ENCODE measurements at regions not wholly inside any gene's neighbourhood (a gene's known extent, or its start where the extent isn't known, plus 50 kb on each side); places are given as distances from the start of the nearest gene placed in this dataset.
A peak's percentile ranks its signal among the peaks of the same experiment; 100 is the strongest.

GRCh38 chr2:187716301-187716700, 162.1 kb upstream of the TFPI start:
- no peak overlapping the region for H3K4me3 ChIP-seq (ENCODE audit: low read depth, low read length)
- peak; percentile 98 for DNase-seq (ENCODE audit: low read depth)
- no peak for TF ChIP-seq CTCF (IDR thresholded peaks at IDR 0.05; ENCODE audit: control insufficient read depth, extremely low read depth, insufficient read depth)

- no peak for DNase-seq (ENCODE audit: low read depth)
- TF ChIP-seq CTCF (IDR thresholded peaks at IDR 0.05; ENCODE audit: control insufficient read depth, extremely low read depth, insufficient read depth): no peak
Measured at GRCh38 chr2:187718092-187718491, 163.9 kb upstream of the TFPI start.

GRCh38 chr2:187719510-187719909, 165.3 kb upstream of the TFPI start:
- no peak for DNase-seq (ENCODE audit: low read depth)
- H3K4me3 ChIP-seq (ENCODE audit: low read depth, low read length): no peak overlapping the region
- no peak for TF ChIP-seq CTCF (IDR thresholded peaks at IDR 0.05; ENCODE audit: control insufficient read depth, extremely low read depth, insufficient read depth)

More at GRCh38 chr2:187718092-187718491, 163.9 kb upstream of the TFPI start:
- no peak overlapping the region for H3K4me3 ChIP-seq (ENCODE audit: low read depth, low read length)

GRCh38 chr2:187748958-187749357, 194.7 kb upstream of the TFPI start:
- TF ChIP-seq CTCF (IDR thresholded peaks at IDR 0.05; ENCODE audit: control insufficient read depth, extremely low read depth, insufficient read depth): no peak
- DNase-seq (ENCODE audit: low read depth): no peak
- H3K4me3 ChIP-seq (ENCODE audit: low read depth, low read length): no peak overlapping the region

- no peak for DNase-seq (ENCODE audit: low read depth)
- no peak overlapping the region for H3K4me3 ChIP-seq (ENCODE audit: low read depth, low read length)
- TF ChIP-seq CTCF (IDR thresholded peaks at IDR 0.05; ENCODE audit: control insufficient read depth, extremely low read depth, insufficient read depth): no peak
Measured at GRCh38 chr2:187749804-187750431, 195.7 kb upstream of the TFPI start.

- DNase-seq (ENCODE audit: low read depth): no peak
- H3K4me3 ChIP-seq (ENCODE audit: low read depth, low read length): no peak overlapping the region
- no peak for TF ChIP-seq CTCF (IDR thresholded peaks at IDR 0.05; ENCODE audit: control insufficient read depth, extremely low read depth, insufficient read depth)
Measured at GRCh38 chr2:187768995-187769394, 214.8 kb upstream of the TFPI start.

GRCh38 chr2:187769437-187769836, 215.2 kb upstream of the TFPI start:
- H3K4me3 ChIP-seq (ENCODE audit: low read depth, low read length): no peak overlapping the region
- DNase-seq (ENCODE audit: low read depth): no peak
- no peak for TF ChIP-seq CTCF (IDR thresholded peaks at IDR 0.05; ENCODE audit: control insufficient read depth, extremely low read depth, insufficient read depth)
